HCT116 (cell line): ENCODE measurements at regions not wholly inside any gene's neighbourhood (a gene's known extent, or its start where the extent isn't known, plus 50 kb on each side); places are given as distances from the start of the nearest gene placed in this dataset.

Experiments
- ATAC-seq: fragments of 200-7000 bp; cut with Tn5 transposase; 2 replicates; pipeline ENCODE4 v1.9.1; 2020; ENCODE audit warnings: mild to moderate bottlenecking, moderate library complexity
- BruUV-seq: library from RNA; stranded (reverse); fragments of 400-500 nt; replicated peaks from 2 replicates; lab custom pipeline; 2021; lab: Mats Ljungman, UMichigan
- CTCF ChIA-PET: fragments of 300-600 bp; sonication (Branson Sonifier 250); formaldehyde crosslinking; loops from one replicate; lab custom pipeline; 2021; ENCODE audit warnings: antibody characterized with exemption; lab: Charles Lee
- POLR2A ChIA-PET: fragments of 300-600, 350-600 bp; sonication (Branson Sonifier 250); formaldehyde crosslinking; loops from one replicate; lab custom pipeline; 2021; ENCODE audit warnings: antibody characterized with exemption; lab: Charles Lee
- RAD21 ChIA-PET, 2 experiments: fragments of 300-600 bp; sonication (Branson Sonifier 250); formaldehyde crosslinking; loops; one replicate each; lab custom pipeline; 2023; ENCODE audit warnings: low total read pairs in 2 of 2; ENCODE audit not compliant: uncharacterized antibody in 2 of 2, unreplicated experiment in 2 of 2, low non-redundant PET in 1 of 2; lab: Charles Lee
- DNase-seq: peaks from one replicate; pipeline ENCODE4 v3.0.0-alpha.2; 2010; ENCODE audit warnings: low read depth, low spot score
- H2AFZ ChIP-seq: fragments of 200-600 bp; shearing (Covaris generic), sonication (generic); 2 replicates; pipeline ENCODE4 v1.6.1; 2017; ENCODE audit warnings: low read depth, mixed run types, mixed read lengths, antibody characterized with exemption, low read length; ENCODE audit not compliant: poor library complexity, severe bottlenecking
- H3K27ac ChIP-seq: 2 replicates; pipeline ENCODE4 v1.5.1; 2012; ENCODE audit warnings: low read depth, low read length
- H3K27me3 ChIP-seq: fragments of 200-600 bp; sonication (generic); 2 replicates; pipeline ENCODE4 v1.6.1; 2016; ENCODE audit warnings: mixed run types, low read length, mixed read lengths; ENCODE audit not compliant: insufficient read depth
- H3K36me3 ChIP-seq, 2 experiments: fragments of 200-500 bp in 1 of 2; fragments of 200-600 bp in 1 of 2; sonication (Bioruptor generic) in 1 of 2; sonication (generic) in 1 of 2; 2 replicates each; pipeline versions ENCODE4 v1.5.1 to v1.6.1; 2014 to 2016; ENCODE audit warnings: low read length in 2 of 2, inconsistent platforms in 1 of 2, mixed read lengths in 1 of 2, mixed run types in 1 of 2; ENCODE audit not compliant: insufficient read depth in 2 of 2, control insufficient read depth in 1 of 2
- H3K4me1 ChIP-seq, 2 experiments: fragments of 200-600 bp in 1 of 2; sonication (generic) in 1 of 2; 2 replicates each; pipeline versions ENCODE4 v1.5.1 to v1.6.1; 2012 to 2017; ENCODE audit warnings: low read length in 2 of 2, inconsistent platforms in 1 of 2, mild to moderate bottlenecking in 1 of 2, mixed read lengths in 1 of 2, mixed run types in 1 of 2, moderate library complexity in 1 of 2; ENCODE audit not compliant: insufficient read depth in 2 of 2, control insufficient read depth in 1 of 2
- H3K4me2 ChIP-seq: fragments of 200-600 bp; sonication (generic); 2 replicates; pipeline ENCODE4 v1.6.1; 2017; ENCODE audit warnings: mixed run types, low read length, mixed read lengths
- H3K4me3 ChIP-seq, 2 experiments: fragments of 200-600 bp in 1 of 2; sonication (generic) in 1 of 2; replicated peaks in 1 of 2; 2 replicates each; pipeline ENCODE4 v1.5.1; 2011 to 2016; ENCODE audit warnings: low read length in 2 of 2, control low read depth in 1 of 2, low read depth in 1 of 2, mild to moderate bottlenecking in 1 of 2, mixed read lengths in 1 of 2, mixed run types in 1 of 2
- H3K79me2 ChIP-seq: fragments of 200-600 bp; sonication (generic); 2 replicates; pipeline ENCODE4 v1.6.1; 2017; ENCODE audit warnings: mild to moderate bottlenecking, mixed run types, low read length, moderate library complexity, mixed read lengths; ENCODE audit not compliant: insufficient read depth
- H3K9ac ChIP-seq: fragments of 200-600 bp; sonication (generic); 2 replicates; pipeline ENCODE4 v1.6.1; 2016; ENCODE audit warnings: low read length, mixed read lengths
- H3K9me2 ChIP-seq: fragments of 200-600 bp; sonication (generic), shearing (Covaris generic); 2 replicates; pipeline ENCODE4 v1.6.1; 2017; ENCODE audit warnings: mixed run types, mild to moderate bottlenecking, moderate library complexity; ENCODE audit not compliant: insufficient read depth
- H3K9me3 ChIP-seq, 2 experiments: fragments of 200-500 bp in 1 of 2; fragments of 200-600 bp in 1 of 2; sonication (Bioruptor generic) in 1 of 2; sonication (generic) in 1 of 2; 2 replicates each; pipeline ENCODE4 v1.6.1; 2014 to 2017; ENCODE audit warnings: low read length in 2 of 2, mixed read lengths in 2 of 2, inconsistent platforms in 1 of 2, low read depth in 1 of 2, mild to moderate bottlenecking in 1 of 2, mixed run types in 1 of 2, moderate library complexity in 1 of 2; ENCODE audit not compliant: control insufficient read depth in 1 of 2, insufficient read depth in 1 of 2
- H4K20me1 ChIP-seq: fragments of 200-600 bp; sonication (generic), shearing (Covaris generic); 2 replicates; pipeline ENCODE4 v1.6.1; 2017; ENCODE audit warnings: mixed run types, mild to moderate bottlenecking, moderate library complexity; ENCODE audit not compliant: insufficient read depth
- ATF3 ChIP-seq: IDR thresholded peaks from 2 replicates; pipeline ENCODE4 v1.6.1; 2012
- CBX3 ChIP-seq: IDR thresholded peaks from 2 replicates; pipeline ENCODE4 v1.6.1; 2012; ENCODE audit warnings: low read depth
- CEBPB ChIP-seq: IDR thresholded peaks from 2 replicates; pipeline ENCODE4 v1.6.1; 2012; ENCODE audit warnings: low read depth
- EGR1 ChIP-seq: IDR thresholded peaks from 2 replicates; pipeline ENCODE4 v1.6.1; 2012; ENCODE audit warnings: low read depth
- EZH2phosphoT487 ChIP-seq: fragments of 200-600 bp; IDR thresholded peaks from 2 replicates; pipeline ENCODE4 v1.6.1; 2018; ENCODE audit warnings: antibody characterized with exemption, borderline replicate concordance
- MAX ChIP-seq: IDR thresholded peaks from 2 replicates; pipeline ENCODE4 v1.6.1; 2012
- POLR2A ChIP-seq: IDR thresholded peaks from 2 replicates; pipeline ENCODE4 v1.7.0; 2011; ENCODE audit warnings: borderline replicate concordance; ENCODE audit not compliant: insufficient read depth, insufficient read length; ENCODE audit errors: extremely low read depth
- POLR2AphosphoS5 ChIP-seq: IDR thresholded peaks from 2 replicates; pipeline ENCODE4 v1.6.1; 2011; ENCODE audit warnings: mild to moderate bottlenecking, low read depth, low read length, moderate library complexity
- RAD21 ChIP-seq: IDR thresholded peaks from 2 replicates; pipeline ENCODE4 v1.6.1; 2012; ENCODE audit warnings: low read depth, mild to moderate bottlenecking
- REST ChIP-seq: IDR thresholded peaks from 2 replicates; pipeline ENCODE4 v1.6.1; 2012; ENCODE audit warnings: low read depth
- SIN3A ChIP-seq: IDR thresholded peaks from 2 replicates; pipeline ENCODE4 v1.6.1; 2012; ENCODE audit warnings: low read depth
- SRF ChIP-seq: IDR thresholded peaks from 2 replicates; pipeline ENCODE4 v1.6.1; 2012; ENCODE audit warnings: low read depth
- YY1 ChIP-seq: IDR thresholded peaks from 2 replicates; pipeline ENCODE4 v1.6.1; 2011; ENCODE audit warnings: low read length, low read depth, moderate library complexity, mild to moderate bottlenecking; ENCODE audit not compliant: insufficient replicate concordance; ENCODE audit errors: extremely low read depth
- ZFX ChIP-seq: fragments of 450-650 bp; IDR thresholded peaks from 2 replicates; pipeline ENCODE4 v1.6.1; 2017
- intact Hi-C: fragments of 100-400 bp; cut with micrococcal nuclease; formaldehyde crosslinking; loops from 2 replicates; pipeline ENCODE4 v1.10.0; 2022

GRCh38 chr3:59538753-59539432 lies 489.1 kb upstream of the CFAP20DC start:
- H3K27me3 ChIP-seq: peaks cover 15% of the 10 kb centered on the region
- H3K27ac ChIP-seq: no peak overlapping the region
- intact Hi-C loops: no loop called here
- TF ChIP-seq EGR1: no peak
- no peak for TF ChIP-seq POLR2A
- TF ChIP-seq REST: no peak
- TF ChIP-seq RAD21: no peak
- no peak for TF ChIP-seq SRF
- no peak for TF ChIP-seq YY1
- no peak for TF ChIP-seq POLR2AphosphoS5
- no peak for TF ChIP-seq ZFX
- no peak for TF ChIP-seq SIN3A
- no peak for TF ChIP-seq ATF3
- no peak for TF ChIP-seq CEBPB
- no peak for TF ChIP-seq CBX3
- no peak for TF ChIP-seq MAX
- TF ChIP-seq EZH2phosphoT487: no peak
- H3K4me3 ChIP-seq: no peak overlapping the region
- H2AFZ ChIP-seq: no peak overlapping the region
- no peaks in the 10 kb centered on the region for H3K9me2 ChIP-seq
- H3K4me2 ChIP-seq: no peak overlapping the region
- ATAC-seq: no peak
- no peaks in the 10 kb centered on the region for H3K4me1 ChIP-seq
- BruUV-seq: no TSS peak
- ChIA-PET RAD21 (no interaction called here), POLR2A (no interaction called here), CTCF (no interaction called here)
- no peaks in the 10 kb centered on the region for H3K9me3 ChIP-seq
- H4K20me1 ChIP-seq: no peaks in the 10 kb centered on the region
- no peak overlapping the region for H3K9ac ChIP-seq
- DNase-seq: no peak
- no peaks in the 10 kb centered on the region for H3K79me2 ChIP-seq
- no peaks in the 10 kb centered on the region for H3K36me3 ChIP-seq
